ENCODE measurements at regions not wholly inside any gene's neighbourhood (a gene's known extent, or its start where the extent isn't known, plus 50 kb on each side); places are given as distances from the start of the nearest gene placed in this dataset.

DNA sequence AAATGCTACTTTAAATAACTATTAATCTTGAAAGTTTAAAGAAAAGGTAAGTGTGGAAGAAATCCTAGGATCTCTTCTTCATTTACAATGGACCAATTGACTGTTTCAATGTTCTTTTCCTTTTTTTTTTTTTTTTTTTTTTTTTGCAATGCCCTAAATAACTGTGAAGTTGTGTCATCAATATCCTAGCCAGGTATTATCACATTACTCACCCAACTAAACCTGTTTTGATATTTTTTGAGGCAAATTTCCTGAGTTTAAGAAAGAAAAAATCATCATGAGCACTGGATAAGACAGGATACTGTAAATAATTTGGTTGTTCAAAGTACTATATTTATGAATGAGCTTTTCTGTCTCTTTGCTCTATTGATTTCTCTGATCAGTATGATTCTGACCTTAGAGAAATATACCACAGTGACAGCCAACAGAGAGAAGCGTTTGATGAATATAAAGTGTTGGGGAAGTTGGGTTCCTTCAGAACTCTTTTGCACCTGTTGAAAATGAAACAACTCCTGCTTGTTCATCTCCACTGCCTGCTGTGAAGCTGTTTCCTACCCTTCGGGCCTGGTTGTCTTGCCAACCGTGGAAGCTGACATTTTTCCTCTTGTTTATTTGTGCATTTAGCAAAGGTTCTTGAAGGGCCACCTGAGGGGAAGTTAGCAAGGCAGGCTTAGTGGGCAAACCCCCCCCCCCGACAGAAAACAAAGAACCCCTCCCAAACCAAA lies 1220.5 kb upstream of the SLC10A2 start:
- H3K4me2 ChIP-seq (ENCODE audit: low read length): no peak overlapping the region
- TF ChIP-seq, protein P1, sequence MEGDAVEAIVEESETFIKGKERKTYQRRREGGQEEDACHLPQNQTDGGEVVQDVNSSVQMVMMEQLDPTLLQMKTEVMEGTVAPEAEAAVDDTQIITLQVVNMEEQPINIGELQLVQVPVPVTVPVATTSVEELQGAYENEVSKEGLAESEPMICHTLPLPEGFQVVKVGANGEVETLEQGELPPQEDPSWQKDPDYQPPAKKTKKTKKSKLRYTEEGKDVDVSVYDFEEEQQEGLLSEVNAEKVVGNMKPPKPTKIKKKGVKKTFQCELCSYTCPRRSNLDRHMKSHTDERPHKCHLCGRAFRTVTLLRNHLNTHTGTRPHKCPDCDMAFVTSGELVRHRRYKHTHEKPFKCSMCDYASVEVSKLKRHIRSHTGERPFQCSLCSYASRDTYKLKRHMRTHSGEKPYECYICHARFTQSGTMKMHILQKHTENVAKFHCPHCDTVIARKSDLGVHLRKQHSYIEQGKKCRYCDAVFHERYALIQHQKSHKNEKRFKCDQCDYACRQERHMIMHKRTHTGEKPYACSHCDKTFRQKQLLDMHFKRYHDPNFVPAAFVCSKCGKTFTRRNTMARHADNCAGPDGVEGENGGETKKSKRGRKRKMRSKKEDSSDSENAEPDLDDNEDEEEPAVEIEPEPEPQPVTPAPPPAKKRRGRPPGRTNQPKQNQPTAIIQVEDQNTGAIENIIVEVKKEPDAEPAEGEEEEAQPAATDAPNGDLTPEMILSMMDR (IDR thresholded peaks at IDR 0.05; ENCODE audit: low read depth, low read length): no peak
- TF ChIP-seq EZH2phosphoT487 (IDR thresholded peaks at IDR 0.05; ENCODE audit: low read depth): no peak
- peaks cover 6% of the 10 kb centered on the region; the same call in 1 of the 2 replicates for H3K4me1 ChIP-seq (ENCODE audit: low read length)
- no peak overlapping the region for H3K9ac ChIP-seq (ENCODE audit: low read length)
- no peaks in the 10 kb centered on the region for H3K36me3 ChIP-seq (replicated peaks; ENCODE audit: low read depth, low read length)
- H4K20me1 ChIP-seq (ENCODE audit: insufficient read depth, low read length): no peaks in the 10 kb centered on the region
- no peak overlapping the region for H2AFZ ChIP-seq (ENCODE audit: low read depth, low read length)
- no peaks in the 10 kb centered on the region for H3K27me3 ChIP-seq (ENCODE audit: low read depth, low read length)
- no peaks in the 10 kb centered on the region for H3K9me3 ChIP-seq (ENCODE audit: insufficient read depth, low read length)
- H3K79me2 ChIP-seq (ENCODE audit: low read length): no peaks in the 10 kb centered on the region
- no peak overlapping the region for H3K4me3 ChIP-seq (ENCODE audit: low read length)
- H3K27ac ChIP-seq (ENCODE audit: low read length): no peak overlapping the region

GRCh38 chr13:104281910-104282309 lies 1215.7 kb upstream of the SLC10A2 start:
- no peak for TF ChIP-seq EZH2phosphoT487 (IDR thresholded peaks at IDR 0.05; ENCODE audit: low read depth)
- TF ChIP-seq, protein P1 (IDR thresholded peaks at IDR 0.05; ENCODE audit: low read depth, low read length): no peak
- no peak overlapping the region for H3K4me2 ChIP-seq (ENCODE audit: low read length)
- H3K36me3 ChIP-seq (replicated peaks; ENCODE audit: low read depth, low read length): no peaks in the 10 kb centered on the region
- peaks cover 6% of the 10 kb centered on the region; the same call in 1 of the 2 replicates for H3K4me1 ChIP-seq (ENCODE audit: low read length)
- H4K20me1 ChIP-seq (ENCODE audit: insufficient read depth, low read length): no peaks in the 10 kb centered on the region
- no peak overlapping the region for H3K27ac ChIP-seq (ENCODE audit: low read length)
- H3K79me2 ChIP-seq (ENCODE audit: low read length): no peaks in the 10 kb centered on the region
- H3K4me3 ChIP-seq (ENCODE audit: low read length): no peak overlapping the region
- no peaks in the 10 kb centered on the region for H3K27me3 ChIP-seq (ENCODE audit: low read depth, low read length)
- no peak overlapping the region for H2AFZ ChIP-seq (ENCODE audit: low read depth, low read length)
- peaks cover 9% of the 10 kb centered on the region; the same call in 1 of the 2 replicates for H3K9me3 ChIP-seq (ENCODE audit: insufficient read depth, low read length)
- no peak overlapping the region for H3K9ac ChIP-seq (ENCODE audit: low read length)

DNA sequence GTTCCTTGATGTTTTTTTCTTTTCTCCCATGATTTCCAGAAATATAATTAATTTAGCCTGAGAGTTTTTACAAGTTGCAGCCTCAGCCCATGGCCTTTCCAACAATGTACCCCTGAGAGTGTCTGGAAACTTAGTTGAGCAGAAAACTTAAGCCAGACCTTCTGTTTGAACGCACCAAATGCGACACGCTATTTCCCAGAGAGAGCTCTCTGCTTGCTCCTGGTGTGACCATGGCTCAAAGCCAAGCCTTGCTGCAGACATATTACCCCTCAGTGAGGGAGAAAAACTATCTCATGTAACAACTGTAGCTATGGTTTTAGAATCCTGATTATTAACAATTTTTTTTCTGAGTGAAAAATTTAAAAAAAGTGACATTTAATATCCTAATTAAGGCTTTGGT lies 1204.5 kb upstream of the SLC10A2 start:
- Histone ChIP-seq H3K9me3 (ENCODE audit: insufficient read depth, low read length) (no peaks in the 10 kb centered on the region), H3K4me3 (ENCODE audit: low read length) (no peak overlapping the region), H3K79me2 (ENCODE audit: low read length) (no peaks in the 10 kb centered on the region), H2AFZ (ENCODE audit: low read depth, low read length) (no peak overlapping the region), H4K20me1 (ENCODE audit: insufficient read depth, low read length) (no peaks in the 10 kb centered on the region), H3K36me3 (replicated peaks; ENCODE audit: low read depth, low read length) (no peaks in the 10 kb centered on the region), H3K27me3 (ENCODE audit: low read depth, low read length) (no peaks in the 10 kb centered on the region), H3K4me1 (ENCODE audit: low read length) (no peaks in the 10 kb centered on the region), H3K4me2 (ENCODE audit: low read length) (no peak overlapping the region), H3K9ac (ENCODE audit: low read length) (no peak overlapping the region), H3K27ac (ENCODE audit: low read length) (no peak overlapping the region)
- TF ChIP-seq, protein P1 (IDR thresholded peaks at IDR 0.05; ENCODE audit: low read depth, low read length): no peak
- no peak for TF ChIP-seq EZH2phosphoT487 (IDR thresholded peaks at IDR 0.05; ENCODE audit: low read depth)

DNA sequence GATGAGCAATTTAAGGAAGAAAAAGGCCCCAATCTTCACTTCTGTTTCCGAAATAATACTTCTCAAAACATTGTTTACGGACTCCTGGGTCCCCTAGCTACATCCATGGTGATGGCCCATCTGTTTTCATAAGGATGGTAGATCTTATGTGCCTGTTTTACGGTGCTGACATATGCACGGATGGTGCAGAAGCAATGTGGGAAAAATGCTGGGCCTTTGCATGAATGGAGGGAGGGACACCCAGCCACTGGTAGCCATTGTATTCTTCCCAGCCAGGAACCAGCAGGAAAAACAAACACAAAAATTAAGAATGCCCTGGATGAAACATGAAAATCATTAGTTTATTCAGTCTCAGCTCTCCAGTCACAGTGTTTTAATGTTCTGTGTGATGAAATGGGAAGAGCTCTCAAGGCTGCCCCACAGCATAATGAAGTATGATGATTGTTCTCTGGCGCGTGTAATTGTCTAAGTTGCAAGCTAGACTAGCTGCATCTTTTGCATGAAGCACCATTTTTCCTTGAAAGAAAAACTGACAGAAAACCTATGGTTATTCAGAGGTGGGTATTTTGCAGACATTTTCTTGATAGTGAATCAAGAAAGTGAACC lies 1201.1 kb upstream of the SLC10A2 start:
- H4K20me1 ChIP-seq (ENCODE audit: insufficient read depth, low read length): no peaks in the 10 kb centered on the region
- H3K36me3 ChIP-seq (replicated peaks; ENCODE audit: low read depth, low read length): no peaks in the 10 kb centered on the region
- H3K79me2 ChIP-seq (ENCODE audit: low read length): no peaks in the 10 kb centered on the region
- H3K4me2 ChIP-seq (ENCODE audit: low read length): no peak overlapping the region
- no peak overlapping the region for H2AFZ ChIP-seq (ENCODE audit: low read depth, low read length)
- H3K27ac ChIP-seq (ENCODE audit: low read length): no peak overlapping the region
- H3K4me1 ChIP-seq (ENCODE audit: low read length): peaks cover 3% of the 10 kb centered on the region; the same call in 1 of the 2 replicates
- no peak overlapping the region for H3K9ac ChIP-seq (ENCODE audit: low read length)
- no peaks in the 10 kb centered on the region for H3K27me3 ChIP-seq (ENCODE audit: low read depth, low read length)
- no peak for TF ChIP-seq EZH2phosphoT487 (IDR thresholded peaks at IDR 0.05; ENCODE audit: low read depth)
- TF ChIP-seq, protein P1 (IDR thresholded peaks at IDR 0.05; ENCODE audit: low read depth, low read length): no peak
- H3K4me3 ChIP-seq (ENCODE audit: low read length): no peak overlapping the region
- H3K9me3 ChIP-seq (ENCODE audit: insufficient read depth, low read length): no peaks in the 10 kb centered on the region

All from OCI-LY3 (cell line).